ENCODE measurements at regions not wholly inside any gene's neighbourhood (a gene's known extent, or its start where the extent isn't known, plus 50 kb on each side); places are given as distances from the start of the nearest gene placed in this dataset.

DNA sequence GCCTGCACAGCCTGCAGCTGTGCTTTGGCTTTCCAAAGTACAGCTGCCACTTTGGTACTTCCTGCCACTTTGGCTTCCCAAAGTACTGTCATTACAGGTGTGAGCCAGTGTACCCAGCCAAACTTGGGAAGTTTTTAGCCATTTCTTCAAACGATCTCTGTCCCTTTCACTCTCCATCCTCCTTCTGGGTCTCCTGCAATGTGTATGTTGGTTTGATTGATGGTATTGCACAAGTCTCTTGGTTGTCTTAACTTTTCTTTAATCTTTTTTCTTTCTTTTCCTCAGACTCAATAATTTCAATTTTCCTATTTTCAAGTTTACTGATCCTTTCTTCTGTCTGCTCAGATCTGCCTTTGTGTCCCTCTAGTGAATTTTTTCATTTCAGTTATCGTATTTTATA lies 99.3 kb upstream of the CFAP20DC start:
- H3K36me3 ChIP-seq (ENCODE audit: control insufficient read depth, insufficient read depth, low read length): no peaks in the 10 kb centered on the region
- Mint-ChIP-seq H3K4me1 (no peaks in the 10 kb centered on the region), H3K27me3 (ENCODE audit: low read depth in 2 of 2) (peaks cover 8 to 25% of the 10 kb centered on the region in 2 donors), H3K27ac (no peak overlapping the region), H3K9me3 (peaks cover 8 to 14% of the 10 kb centered on the region in 2 donors), H3K4me3 (no peak overlapping the region), H3K36me3 (no peaks in the 10 kb centered on the region)
- H3K27ac ChIP-seq (ENCODE audit: low read length): no peak overlapping the region
- WGBS (ENCODE audit: insufficient coverage): no CpG with 5 or more reads among the region's 2 CpGs
- no peaks in the 10 kb centered on the region for H3K4me1 ChIP-seq (ENCODE audit: control insufficient read depth, insufficient read depth, low read length)
- no peak for DNase-seq
- intact Hi-C loops (cut with micrococcal nuclease): no loop called here
- TF ChIP-seq CTCF (IDR thresholded peaks at IDR 0.05): no peak
- H3K27me3 ChIP-seq (ENCODE audit: control insufficient read depth, insufficient read depth, low read length): no peaks in the 10 kb centered on the region
- H3K9me3 ChIP-seq (ENCODE audit: control insufficient read depth, insufficient read depth, low read length): no peaks in the 10 kb centered on the region
- ATAC-seq: no peak
- H3K4me3 ChIP-seq (ENCODE audit: low read length): no peak overlapping the region

DNA sequence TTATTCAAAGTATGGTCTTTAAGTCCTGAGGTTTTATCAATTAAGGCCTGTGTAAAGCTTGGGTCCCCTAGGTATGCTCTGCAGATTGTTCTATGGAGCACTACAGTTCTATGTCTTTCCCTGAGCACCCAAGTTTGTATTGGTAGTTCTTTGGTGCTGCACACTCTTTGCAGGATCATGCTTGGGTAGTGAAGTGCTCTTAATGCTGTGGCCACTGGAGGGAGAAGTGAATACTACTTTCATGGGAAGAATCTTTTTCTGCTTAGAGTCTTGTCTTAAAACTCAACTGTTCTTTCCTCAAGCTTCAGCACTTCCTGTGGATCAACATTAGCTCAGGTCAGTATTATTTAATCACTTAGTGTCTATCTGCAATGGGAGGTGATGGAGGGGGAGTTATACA lies 93.6 kb upstream of the CFAP20DC start:
- Histone ChIP-seq H3K36me3 (ENCODE audit: control insufficient read depth, insufficient read depth, low read length) (no peaks in the 10 kb centered on the region), H3K9me3 (ENCODE audit: control insufficient read depth, insufficient read depth, low read length) (no peaks in the 10 kb centered on the region), H3K4me3 (ENCODE audit: low read length) (no peak overlapping the region), H3K4me1 (ENCODE audit: control insufficient read depth, insufficient read depth, low read length) (no peaks in the 10 kb centered on the region), H3K27me3 (ENCODE audit: control insufficient read depth, insufficient read depth, low read length) (no peaks in the 10 kb centered on the region), H3K27ac (ENCODE audit: low read length) (no peak overlapping the region)
- intact Hi-C loops (cut with micrococcal nuclease): no loop called here
- Mint-ChIP-seq H3K9me3 (peaks cover 3% of the 10 kb centered on the region in 2 donors), H3K27ac (no peak overlapping the region), H3K4me1 (no peaks in the 10 kb centered on the region), H3K36me3 (no peaks in the 10 kb centered on the region), H3K4me3 (no peak overlapping the region), H3K27me3 (ENCODE audit: low read depth in 2 of 2) (peaks cover 0 to 7% of the 10 kb centered on the region in 2 donors)
- ATAC-seq (no peak), DNase-seq (no peak)
- TF ChIP-seq CTCF (IDR thresholded peaks at IDR 0.05): no peak

DNA sequence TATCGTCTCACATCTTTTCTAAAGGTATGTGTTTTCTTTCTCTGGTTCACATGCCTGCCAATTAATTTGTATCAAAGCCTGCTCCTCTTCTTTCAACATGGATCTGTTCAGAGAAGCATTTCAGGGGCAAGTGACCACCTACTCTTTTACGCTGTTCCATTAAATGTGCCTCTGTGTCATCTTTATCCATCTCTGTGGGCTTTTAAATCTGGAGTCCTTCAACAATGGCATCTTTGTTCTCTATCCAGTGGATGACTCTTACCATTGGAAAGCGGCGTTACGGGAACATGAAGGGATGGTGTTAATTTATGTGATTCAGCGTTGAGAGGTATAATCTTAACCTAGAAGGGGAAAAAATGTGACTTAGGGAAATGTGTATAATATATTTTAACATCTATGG lies 92.7 kb upstream of the CFAP20DC start:
- Histone ChIP-seq H3K27ac (ENCODE audit: low read length) (no peak overlapping the region), H3K4me1 (ENCODE audit: control insufficient read depth, insufficient read depth, low read length) (no peaks in the 10 kb centered on the region), H3K27me3 (ENCODE audit: control insufficient read depth, insufficient read depth, low read length) (no peaks in the 10 kb centered on the region), H3K36me3 (ENCODE audit: control insufficient read depth, insufficient read depth, low read length) (no peaks in the 10 kb centered on the region), H3K4me3 (ENCODE audit: low read length) (no peak overlapping the region), H3K9me3 (ENCODE audit: control insufficient read depth, insufficient read depth, low read length) (no peaks in the 10 kb centered on the region)
- Mint-ChIP-seq H3K36me3 (no peaks in the 10 kb centered on the region), H3K4me3 (no peak overlapping the region), H3K27ac (no peak overlapping the region), H3K9me3 (no peaks in the 10 kb centered on the region), H3K4me1 (no peaks in the 10 kb centered on the region), H3K27me3 (ENCODE audit: low read depth in 2 of 2) (peaks cover 0 to 2% of the 10 kb centered on the region in 2 donors)
- 89% methylated on average over 6 of the region's 6 CpGs for WGBS (ENCODE audit: insufficient coverage)
- intact Hi-C loops (cut with micrococcal nuclease): no loop called here
- TF ChIP-seq CTCF (IDR thresholded peaks at IDR 0.05): no peak
- DNase-seq (no peak), ATAC-seq (no peak)

DNA sequence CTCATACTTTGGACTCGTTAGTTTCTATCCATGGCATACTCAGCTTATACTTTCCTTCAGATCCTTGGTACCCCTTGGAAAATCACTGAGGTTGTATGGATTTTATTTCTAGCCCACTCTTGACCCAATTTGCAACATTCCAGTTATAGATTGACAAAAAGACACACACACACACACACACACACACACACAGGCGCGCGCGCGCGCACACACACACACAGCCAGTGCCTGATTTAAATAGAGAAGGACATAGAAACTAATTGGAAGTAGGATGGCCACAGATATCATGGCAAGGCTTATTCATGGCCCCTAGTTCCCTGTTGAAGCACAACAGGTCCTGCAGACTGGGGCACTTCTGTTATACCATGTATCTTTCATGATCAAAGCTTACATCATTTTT lies 89.1 kb upstream of the CFAP20DC start:
- Mint-ChIP-seq H3K36me3 (no peaks in the 10 kb centered on the region), H3K27me3 (ENCODE audit: low read depth in 2 of 2) (no peaks in the 10 kb centered on the region), H3K27ac (no peak overlapping the region), H3K4me1 (no peaks in the 10 kb centered on the region), H3K4me3 (no peak overlapping the region), H3K9me3 (no peaks in the 10 kb centered on the region)
- no peak for TF ChIP-seq CTCF (IDR thresholded peaks at IDR 0.05)
- H3K4me1 ChIP-seq (ENCODE audit: control insufficient read depth, insufficient read depth, low read length): no peaks in the 10 kb centered on the region
- no peak overlapping the region for H3K27ac ChIP-seq (ENCODE audit: low read length)
- intact Hi-C loops (cut with micrococcal nuclease): no loop called here
- DNase-seq (no peak), ATAC-seq (no peak)
- H3K27me3 ChIP-seq (ENCODE audit: control insufficient read depth, insufficient read depth, low read length): no peaks in the 10 kb centered on the region
- no peak overlapping the region for H3K4me3 ChIP-seq (ENCODE audit: low read length)
- 87% methylated on average over 6 of the region's 7 CpGs for WGBS (ENCODE audit: insufficient coverage)
- no peaks in the 10 kb centered on the region for H3K36me3 ChIP-seq (ENCODE audit: control insufficient read depth, insufficient read depth, low read length)
- no peaks in the 10 kb centered on the region for H3K9me3 ChIP-seq (ENCODE audit: control insufficient read depth, insufficient read depth, low read length)
